HEK293T (cell line): ENCODE measurements at regions not wholly inside any gene's neighbourhood (a gene's known extent, or its start where the extent isn't known, plus 50 kb on each side); places are given as distances from the start of the nearest gene placed in this dataset.
"Not testable (repeated sequence)": the region's sequence is repeated elsewhere in the genome, so short reads cannot be mapped to it uniquely, and the experiment has no call there.

ENCODE experiments used
- CTCF ChIA-PET: fragments of 350-600 bp; formaldehyde crosslinking; extraction: SDS; loops from one replicate; lab custom pipeline; 2021; ENCODE audit warnings: antibody characterized with exemption, inconsistent platforms; lab: Yijun Ruan, JAX
- POLR2A ChIA-PET: fragments of 350-600 bp; formaldehyde crosslinking; extraction: SDS; loops from one replicate; lab custom pipeline; 2020; ENCODE audit warnings: antibody characterized with exemption, inconsistent platforms; lab: Yijun Ruan, JAX
- DNase-seq: peaks from one replicate; pipeline ENCODE4 v3.0.0; 2012; ENCODE audit warnings: mixed read lengths; ENCODE audit errors: extremely low spot score
- ARNT ChIP-seq: fragments of 450-650 bp; IDR thresholded peaks from 2 replicates; pipeline ENCODE4 v1.6.1; 2017; ENCODE audit warnings: mild to moderate bottlenecking
- BHLHE40 ChIP-seq: fragments of 450-650 bp; IDR thresholded peaks from 2 replicates; pipeline ENCODE4 v1.6.1; 2016; ENCODE audit warnings: mild to moderate bottlenecking, moderate library complexity, borderline replicate concordance
- CTBP1 ChIP-seq: fragments of 450-650 bp; IDR thresholded peaks from 2 replicates; pipeline ENCODE4 v1.6.1; 2016; ENCODE audit warnings: borderline replicate concordance
- ELF4 ChIP-seq: fragments of 450-650 bp; IDR thresholded peaks from 2 replicates; pipeline ENCODE4 v1.6.1; 2017; ENCODE audit warnings: antibody characterized with exemption
- FOXA1 ChIP-seq: fragments of 450-650 bp; IDR thresholded peaks from 2 replicates; pipeline ENCODE4 v1.6.1; 2016; ENCODE audit warnings: mild to moderate bottlenecking
- FOXK2 ChIP-seq: fragments of 450-650 bp; IDR thresholded peaks from 2 replicates; pipeline ENCODE4 v1.6.1; 2016; ENCODE audit warnings: mild to moderate bottlenecking
- FOXM1 ChIP-seq: fragments of 450-650 bp; IDR thresholded peaks from 2 replicates; pipeline ENCODE4 v1.6.1; 2017; ENCODE audit warnings: mild to moderate bottlenecking, borderline replicate concordance
- HDGF ChIP-seq: fragments of 450-650 bp; IDR thresholded peaks from 2 replicates; pipeline ENCODE4 v1.6.1; 2017; ENCODE audit warnings: antibody characterized with exemption, borderline replicate concordance
- L3MBTL2 ChIP-seq: fragments of 450-650 bp; conservative IDR thresholded peaks from 2 replicates; pipeline ENCODE4 v1.6.1; 2016; ENCODE audit warnings: mild to moderate bottlenecking
- LEF1 ChIP-seq: fragments of 450-650 bp; IDR thresholded peaks from 2 replicates; pipeline ENCODE4 v1.6.1; 2017; ENCODE audit warnings: mild to moderate bottlenecking, borderline replicate concordance
- NFRKB ChIP-seq: fragments of 450-650 bp; IDR thresholded peaks from 2 replicates; pipeline ENCODE4 v1.6.1; 2016; ENCODE audit warnings: mild to moderate bottlenecking, moderate library complexity
- SP1 ChIP-seq: fragments of 450-650 bp; IDR thresholded peaks from 2 replicates; pipeline ENCODE4 v1.6.1; 2017
- SUZ12 ChIP-seq: fragments of 450-650 bp; IDR thresholded peaks from 2 replicates; pipeline ENCODE4 v1.6.1; 2016; ENCODE audit warnings: mild to moderate bottlenecking
- TARDBP ChIP-seq: fragments of 450-650 bp; IDR thresholded peaks from 2 replicates; pipeline ENCODE4 v1.6.1; 2016
- ZNF384 ChIP-seq: fragments of 450-650 bp; IDR thresholded peaks from 2 replicates; pipeline ENCODE4 v1.6.1; 2016
- TF ChIP-seq, protein P1 (sequence below): fragments of 450-650 bp; IDR thresholded peaks from 2 replicates; pipeline ENCODE4 v1.6.1; 2016

DNA sequence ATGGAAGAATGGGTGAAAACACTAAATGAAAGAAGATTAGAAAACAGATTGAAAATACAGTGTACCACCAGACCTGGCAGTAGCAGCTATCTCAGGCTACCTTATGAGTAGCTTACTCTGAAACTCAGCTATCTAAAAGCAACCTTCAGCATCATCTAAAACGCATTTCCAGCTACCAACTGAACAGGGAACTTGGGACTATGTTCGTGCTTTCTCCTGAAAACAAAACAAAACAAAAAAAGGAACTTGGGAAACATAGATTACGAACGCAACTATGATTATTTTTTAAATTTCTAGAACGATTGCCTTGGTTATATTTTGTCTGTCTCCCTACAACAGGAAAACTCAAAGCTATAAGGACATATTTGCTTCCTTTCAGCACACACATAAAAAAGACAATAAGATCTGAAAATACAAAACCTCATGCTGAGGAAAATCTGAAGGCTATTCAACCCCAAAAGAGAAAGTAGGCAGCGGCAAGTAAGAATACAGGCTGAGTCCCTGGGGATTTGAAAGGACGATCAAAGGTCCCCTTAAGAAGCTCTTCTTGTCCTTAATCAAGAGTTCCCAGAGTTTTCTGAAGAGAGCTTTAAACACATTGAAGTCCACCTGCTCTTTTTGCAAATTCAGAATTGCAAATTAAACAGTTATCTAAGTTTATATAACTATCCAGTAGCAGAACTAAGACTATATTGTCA lies 53.4 kb downstream of the OR2K2 start:
- ChIA-PET CTCF (no interaction called here), POLR2A (no interaction called here)
- DNase-seq: no peak

DNA sequence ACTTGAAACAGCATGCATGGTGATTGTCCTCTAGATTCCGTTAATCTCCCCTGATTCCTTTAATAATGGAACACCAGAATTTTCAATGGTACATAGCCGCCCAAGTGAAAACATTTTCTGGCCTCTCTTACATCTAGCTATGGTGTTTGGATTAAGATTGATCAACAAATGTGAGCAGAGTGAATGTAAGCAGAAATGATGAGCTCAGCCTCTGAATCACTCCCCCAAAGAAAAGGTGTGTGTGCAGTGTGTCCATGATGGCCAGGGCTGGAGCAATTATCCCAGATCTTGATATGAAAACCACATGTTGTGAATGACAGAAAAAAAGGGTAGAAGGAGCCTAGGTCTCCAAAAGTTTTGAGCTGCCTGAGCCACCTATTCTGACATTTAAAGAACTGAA lies 55.3 kb downstream of the OR2K2 start:
- TF ChIP-seq FOXM1: no peak
- ChIA-PET CTCF (no interaction called here), POLR2A (no interaction called here)
- DNase-seq: no peak

More for the DNA sequence above, 53.4 kb downstream of the OR2K2 start:
- TF ChIP-seq FOXK2 (no peak), HDGF (no peak), ELF4 (no peak), SUZ12 (no peak), CTBP1 (no peak), FOXA1 (no peak), ZNF384 (no peak), ARNT (no peak), TARDBP (no peak), BHLHE40 (no peak), NFRKB (no peak), L3MBTL2 (no peak), FOXM1 (no peak), LEF1 (no peak), SP1 (no peak)
- TF ChIP-seq, protein P1, sequence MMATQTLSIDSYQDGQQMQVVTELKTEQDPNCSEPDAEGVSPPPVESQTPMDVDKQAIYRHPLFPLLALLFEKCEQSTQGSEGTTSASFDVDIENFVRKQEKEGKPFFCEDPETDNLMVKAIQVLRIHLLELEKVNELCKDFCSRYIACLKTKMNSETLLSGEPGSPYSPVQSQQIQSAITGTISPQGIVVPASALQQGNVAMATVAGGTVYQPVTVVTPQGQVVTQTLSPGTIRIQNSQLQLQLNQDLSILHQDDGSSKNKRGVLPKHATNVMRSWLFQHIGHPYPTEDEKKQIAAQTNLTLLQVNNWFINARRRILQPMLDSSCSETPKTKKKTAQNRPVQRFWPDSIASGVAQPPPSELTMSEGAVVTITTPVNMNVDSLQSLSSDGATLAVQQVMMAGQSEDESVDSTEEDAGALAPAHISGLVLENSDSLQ: no peak

DNA sequence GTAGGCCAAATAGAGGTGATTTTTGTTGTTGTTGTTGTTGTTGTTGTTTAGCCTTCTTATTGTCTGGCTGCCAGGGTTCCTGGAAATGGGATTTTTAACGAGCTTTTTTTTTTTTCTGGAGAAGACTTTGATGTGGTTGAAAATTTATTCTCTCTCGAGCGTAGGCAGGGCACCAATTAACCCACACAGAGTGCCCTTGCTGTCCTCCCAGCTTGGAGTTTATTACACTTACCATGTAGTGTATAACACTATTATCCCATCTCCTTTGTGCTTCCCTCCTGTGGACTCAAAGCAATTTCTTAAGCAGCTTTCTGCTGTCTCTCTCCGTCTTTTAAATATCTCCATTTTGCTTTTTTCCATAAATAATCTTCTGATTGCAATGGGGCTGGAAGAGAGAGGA lies 57.4 kb downstream of the OR2K2 start:
- ChIA-PET CTCF (interaction anchor here (0.6 kb wide), 1 partner anchor 27 kb away, joined by 3 read pairs; no protein-coding TSS in a partner anchor), POLR2A (no interaction called here)
- no peak for DNase-seq
- no peak for TF ChIP-seq TARDBP
- no peak for TF ChIP-seq NFRKB
- TF ChIP-seq ARNT: no peak
- TF ChIP-seq, protein P1: no peak
- TF ChIP-seq ZNF384: no peak
- TF ChIP-seq BHLHE40: no peak
- no peak for TF ChIP-seq SUZ12
- TF ChIP-seq HDGF: no peak
- no peak for TF ChIP-seq FOXA1
- TF ChIP-seq FOXM1: no peak
- TF ChIP-seq ELF4: no peak
- TF ChIP-seq L3MBTL2: no peak
- no peak for TF ChIP-seq LEF1
- TF ChIP-seq FOXK2: no peak
- no peak for TF ChIP-seq CTBP1
- no peak for TF ChIP-seq SP1

DNA sequence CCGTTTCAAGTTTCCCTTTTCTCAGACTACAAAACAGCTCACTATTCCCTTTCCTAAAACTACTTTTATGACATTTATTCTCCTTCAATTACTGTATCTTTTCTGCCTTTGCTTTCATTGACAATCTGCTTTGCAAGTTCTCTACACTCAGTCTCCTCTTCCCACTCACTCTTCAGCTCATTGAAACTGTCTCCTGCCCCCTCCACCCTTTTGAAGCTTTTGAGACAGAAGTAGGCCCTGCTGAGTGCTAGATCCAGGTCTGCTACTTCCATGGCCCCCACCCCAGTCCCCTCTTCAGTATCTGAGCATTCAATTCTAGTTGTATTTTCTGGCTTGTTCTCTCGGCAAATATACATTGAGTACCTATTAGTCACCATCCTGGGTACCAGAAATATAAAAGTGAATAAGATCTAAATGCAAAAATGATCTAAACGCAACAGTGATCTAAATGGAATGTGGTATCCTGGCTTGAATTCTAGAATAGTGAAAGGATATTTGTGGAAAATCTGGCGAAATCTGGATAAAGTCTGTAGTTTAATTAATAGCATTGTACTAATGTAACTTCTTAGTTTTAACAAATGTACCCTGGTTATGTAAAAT lies 58.4 kb downstream of the OR2K2 start:
- TF ChIP-seq FOXM1: no peak
- TF ChIP-seq L3MBTL2: no peak
- TF ChIP-seq SUZ12: no peak
- TF ChIP-seq CTBP1: no peak
- no peak for TF ChIP-seq HDGF
- TF ChIP-seq ZNF384: no peak
- TF ChIP-seq, protein P1: no peak
- no peak for TF ChIP-seq FOXK2
- TF ChIP-seq ARNT: no peak
- TF ChIP-seq FOXA1: no peak
- no peak for TF ChIP-seq ELF4
- no peak for TF ChIP-seq BHLHE40
- TF ChIP-seq LEF1: no peak
- no peak for TF ChIP-seq SP1
- no peak for TF ChIP-seq TARDBP
- TF ChIP-seq NFRKB: no peak
- ChIA-PET CTCF (interaction anchor here (0.6 kb wide), 1 partner anchor 86 kb away, joined by 3 read pairs; no protein-coding TSS in a partner anchor), POLR2A (no interaction called here)
- DNase-seq: no peak

DNA sequence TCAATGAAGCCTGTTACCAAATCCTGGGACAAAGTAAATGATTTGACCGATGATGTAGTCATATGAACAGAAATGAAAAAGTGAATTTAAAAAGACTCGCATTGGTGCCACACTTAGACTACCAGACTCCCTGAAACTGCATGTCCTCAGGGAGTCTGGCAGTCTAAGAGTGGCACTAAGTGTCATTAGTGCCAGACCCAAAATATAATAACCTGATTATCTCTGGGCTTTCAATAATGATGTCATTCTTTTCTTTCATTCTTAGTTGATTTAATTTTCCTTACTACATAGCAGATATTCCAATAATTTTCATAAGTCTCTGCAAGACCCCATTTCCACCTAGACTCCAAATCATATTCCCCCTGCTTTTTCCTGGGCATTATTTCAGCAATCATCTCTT lies 59.0 kb downstream of the OR2K2 start:
- TF ChIP-seq TARDBP (no peak), ELF4 (no peak), FOXK2 (no peak), FOXM1 (no peak), ARNT (no peak), ZNF384 (no peak), HDGF (no peak), SP1 (no peak), FOXA1 (no peak), LEF1 (no peak), CTBP1 (no peak), BHLHE40 (no peak), NFRKB (no peak), L3MBTL2 (no peak), SUZ12 (no peak)
- TF ChIP-seq, protein P1: no peak
- CTCF ChIA-PET: interaction anchor here (0.6 kb wide), 1 partner anchor 86 kb away, joined by 3 read pairs; no protein-coding TSS in a partner anchor
- POLR2A ChIA-PET: no interaction called here
- no peak for DNase-seq

DNA sequence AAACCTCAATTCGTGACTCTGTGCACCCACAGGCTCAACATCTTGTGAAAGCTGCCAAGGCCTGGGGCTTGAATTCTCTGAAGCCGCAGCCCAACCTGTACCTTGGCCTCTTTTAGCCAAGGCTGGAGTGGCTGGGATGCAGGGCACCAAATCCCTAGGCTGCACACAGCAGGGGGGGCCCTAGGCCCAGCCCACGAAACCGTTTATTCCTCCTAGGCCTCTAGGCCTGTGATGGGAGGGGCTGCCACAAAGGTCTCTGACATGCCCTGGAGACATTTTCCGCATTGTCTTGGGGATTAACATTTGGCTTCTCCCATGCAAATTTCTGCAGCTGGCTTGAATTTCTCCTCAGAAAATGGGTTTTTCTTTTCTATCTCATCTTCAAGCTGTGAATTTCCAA lies 64.0 kb downstream of the OR2K2 start:
- DNase-seq, POLR2A ChIA-PET, CTCF ChIA-PET: not testable (repeated sequence)
